ENCODE measurements at regions not wholly inside any gene's neighbourhood (a gene's known extent, or its start where the extent isn't known, plus 50 kb on each side); places are given as distances from the start of the nearest gene placed in this dataset.

- intact Hi-C loops (cut with DNase I): no loop called here
- Histone ChIP-seq H3K27me3 (ENCODE audit: insufficient read depth in 3 of 3, low read length in 2 of 3) (peaks cover 0 to 12% (median 7%) of the 10 kb centered on the region in 3 donors), H3K4me3 (no peak overlapping the region), H3K27ac (no peak overlapping the region), H3K9me3 (no peaks in the 10 kb centered on the region), H3K4me1 (no peaks in the 10 kb centered on the region), H3K36me3 (ENCODE audit: insufficient read depth in 1 of 2, low read depth in 1 of 2) (no peaks in the 10 kb centered on the region)
- no peak for DNase-seq
- TF ChIP-seq CTCF (IDR thresholded peaks at IDR 0.05): no peak
- 69 to 78% (median 76%) methylated on average over 5 of the region's 5 CpGs for WGBS, 3 donors
- no peak for ATAC-seq
These were observed 89.2 kb upstream of the BRD7 start for GRCh38 chr16:50457979-50458491.

GRCh38 chr16:50457423-50457822 lies 88.6 kb upstream of the BRD7 start:
- ATAC-seq: no peak
- Histone ChIP-seq H3K27ac (no peak overlapping the region), H3K36me3 (ENCODE audit: insufficient read depth in 1 of 2, low read depth in 1 of 2) (no peaks in the 10 kb centered on the region), H3K27me3 (ENCODE audit: insufficient read depth in 3 of 3, low read length in 2 of 3) (peaks cover 0 to 12% (median 6%) of the 10 kb centered on the region in 3 donors), H3K4me1 (no peaks in the 10 kb centered on the region), H3K9me3 (no peaks in the 10 kb centered on the region), H3K4me3 (no peak overlapping the region)
- 49 to 66% (median 56%) methylated on average over 4 of the region's 4 CpGs for WGBS, 3 donors
- TF ChIP-seq CTCF (IDR thresholded peaks at IDR 0.05): no peak
- intact Hi-C loops (cut with DNase I): no loop called here
- no peak for DNase-seq

- peaks cover 0 to 12% (median 4%) of the 10 kb centered on the region in 3 donors for H3K27me3 ChIP-seq (ENCODE audit: insufficient read depth in 3 of 3, low read length in 2 of 3)
- no peaks in the 10 kb centered on the region for H3K9me3 ChIP-seq
- TF ChIP-seq CTCF (IDR thresholded peaks at IDR 0.05): no peak
- intact Hi-C loops (cut with DNase I): no loop called here
- DNase-seq (no peak), ATAC-seq (no peak)
- 63 to 70% (median 68%) methylated on average over 7 of the region's 7 CpGs for WGBS, 3 donors
- no peak overlapping the region for H3K27ac ChIP-seq
- H3K36me3 ChIP-seq (ENCODE audit: insufficient read depth in 1 of 2, low read depth in 1 of 2): no peaks in the 10 kb centered on the region
- no peak overlapping the region for H3K4me3 ChIP-seq
- H3K4me1 ChIP-seq: no peaks in the 10 kb centered on the region
These were observed 86.6 kb upstream of the BRD7 start for GRCh38 chr16:50455288-50455845.

- H3K4me1 ChIP-seq: no peaks in the 10 kb centered on the region
- no peak for ATAC-seq
These were observed 84.7 kb upstream of the BRD7 start for GRCh38 chr16:50453446-50453845.

More at GRCh38 chr16:50453446-50453845, 84.7 kb upstream of the BRD7 start:
- Histone ChIP-seq H3K9me3 (no peaks in the 10 kb centered on the region), H3K27ac (no peak overlapping the region), H3K4me3 (no peak overlapping the region), H3K36me3 (ENCODE audit: insufficient read depth in 1 of 2, low read depth in 1 of 2) (no peaks in the 10 kb centered on the region), H3K27me3 (ENCODE audit: insufficient read depth in 3 of 3, low read length in 2 of 3) (peaks cover 0 to 9% (median 6%) of the 10 kb centered on the region in 3 donors)
- DNase-seq: no peak
- WGBS, 3 donors: 92 to 93% (median 93%) methylated on average over 7 of the region's 7 CpGs
- TF ChIP-seq CTCF (IDR thresholded peaks at IDR 0.05): no peak
- intact Hi-C loops (cut with DNase I): no loop called here

Data from psoas muscle (tissue), 7 donors.